Spinal cord (tissue), 9 donors: ENCODE measurements at regions not wholly inside any gene's neighbourhood (a gene's known extent, or its start where the extent isn't known, plus 50 kb on each side); places are given as distances from the start of the nearest gene placed in this dataset.
A peak's percentile ranks its signal among the peaks of the same experiment; 100 is the strongest.

Experiments
- DNase-seq, 6 donors: peaks; one replicate each; pipeline versions ENCODE4 v3.0.0 to v3.0.0-alpha.2; 2013 to 2015; ENCODE audit warnings: low spot score in 6 of 6, low read depth in 4 of 6
- H3K27ac ChIP-seq: one replicate; pipeline ENCODE4 v1.5.1; 2013; ENCODE audit warnings: low read depth, low read length, control low read depth
- H3K27me3 ChIP-seq: one replicate; pipeline ENCODE4 v1.6.1; 2013; ENCODE audit warnings: low read length; ENCODE audit not compliant: control insufficient read depth, insufficient read depth
- H3K36me3 ChIP-seq: one replicate; pipeline ENCODE4 v1.6.1; 2013; ENCODE audit warnings: low read length; ENCODE audit not compliant: control insufficient read depth, insufficient read depth
- H3K4me1 ChIP-seq: one replicate; pipeline ENCODE4 v1.6.1; 2013; ENCODE audit warnings: low read length; ENCODE audit not compliant: control insufficient read depth, insufficient read depth
- H3K4me3 ChIP-seq: one replicate; pipeline ENCODE4 v1.5.1; 2013; ENCODE audit warnings: low read depth, low read length, control low read depth
- H3K9me3 ChIP-seq: one replicate; pipeline ENCODE4 v1.6.1; 2013; ENCODE audit warnings: low read length; ENCODE audit not compliant: control insufficient read depth, insufficient read depth
- WGBS: methylation state at CpG from one replicate; pipeline ENCODE4 v1.1.5; 2013; ENCODE audit warnings: missing lambda C conversion rate; ENCODE audit not compliant: insufficient coverage; 5-methylcytosine and 5-hydroxymethylcytosine counted together
- donor health status: healthy.

- H3K36me3 ChIP-seq: no peaks in the 10 kb centered on the region
These were observed 315.7 kb upstream of the USP25 start for GRCh38 chr21:15414057-15414456.

GRCh38 chr21:15415541-15416261 lies 314.1 kb upstream of the USP25 start:
- WGBS: no CpG with 5 or more reads among the region's 2 CpGs
- no peak overlapping the region for H3K4me3 ChIP-seq

More at GRCh38 chr21:15414057-15414456, 315.7 kb upstream of the USP25 start:
- no peak for DNase-seq
- Histone ChIP-seq H3K27ac (no peak overlapping the region), H3K4me1 (no peaks in the 10 kb centered on the region), H3K4me3 (no peak overlapping the region), H3K27me3 (no peaks in the 10 kb centered on the region), H3K9me3 (no peaks in the 10 kb centered on the region)
- whole genome bisulfite sequencing: no CpG with 5 or more reads among the region's 1 CpG

DNA sequence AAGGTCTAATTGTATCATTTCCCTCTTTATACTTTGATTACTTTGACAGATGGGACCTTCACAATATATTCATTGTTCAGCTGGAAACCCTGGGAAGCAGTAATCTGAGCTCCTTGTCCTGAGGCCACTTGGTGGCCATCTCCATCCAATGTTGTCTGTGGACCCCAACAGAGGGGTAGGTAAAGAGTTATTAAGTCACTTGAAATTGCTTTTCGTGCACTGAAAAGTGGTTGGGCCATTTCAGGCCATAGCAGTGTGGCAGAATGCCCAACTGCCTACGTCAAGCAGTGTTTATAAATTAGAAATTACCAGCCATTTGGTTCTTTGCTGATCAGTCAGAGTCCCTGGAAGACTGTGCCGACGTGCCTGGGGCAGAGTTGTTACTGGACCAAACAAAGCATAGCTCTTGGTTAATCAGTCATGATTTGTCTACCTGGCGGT lies 308.3 kb upstream of the USP25 start:
- Histone ChIP-seq H3K27ac (no peak overlapping the region), H3K36me3 (no peaks in the 10 kb centered on the region), H3K4me1 (no peaks in the 10 kb centered on the region), H3K27me3 (no peaks in the 10 kb centered on the region), H3K4me3 (no peak overlapping the region), H3K9me3 (no peaks in the 10 kb centered on the region)
- WGBS: 32% methylated on average over 3 of the region's 5 CpGs
- peak in 1 of 6 donors; percentile 60 for DNase-seq

More at GRCh38 chr21:15415541-15416261, 314.1 kb upstream of the USP25 start:
- Histone ChIP-seq H3K4me1 (no peaks in the 10 kb centered on the region), H3K27me3 (no peaks in the 10 kb centered on the region), H3K36me3 (no peaks in the 10 kb centered on the region), H3K9me3 (no peaks in the 10 kb centered on the region), H3K27ac (no peak overlapping the region)
- DNase-seq: peak in 2 of 6 donors; percentile 10 to 15

- no peaks in the 10 kb centered on the region for H3K4me1 ChIP-seq
- H3K27ac ChIP-seq: no peak overlapping the region
- no peaks in the 10 kb centered on the region for H3K27me3 ChIP-seq
- no CpG with 5 or more reads among the region's 2 CpGs for WGBS
- H3K4me3 ChIP-seq: no peak overlapping the region
- no peaks in the 10 kb centered on the region for H3K9me3 ChIP-seq
- no peak for DNase-seq
- H3K36me3 ChIP-seq: no peaks in the 10 kb centered on the region
These were observed 307.8 kb upstream of the USP25 start for GRCh38 chr21:15421947-15422346.

GRCh38 chr21:15422783-15423182 lies 307.0 kb upstream of the USP25 start:
- no peaks in the 10 kb centered on the region for H3K9me3 ChIP-seq
- H3K4me3 ChIP-seq: no peak overlapping the region
- H3K27ac ChIP-seq: no peak overlapping the region
- no peaks in the 10 kb centered on the region for H3K36me3 ChIP-seq
- H3K27me3 ChIP-seq: no peaks in the 10 kb centered on the region
- 100% methylated on average over 1 of the region's 3 CpGs for WGBS
- no peaks in the 10 kb centered on the region for H3K4me1 ChIP-seq
- DNase-seq: no peak

GRCh38 chr21:15423676-15424445 lies 305.9 kb upstream of the USP25 start:
- DNase-seq: peak in 1 of 6 donors; percentile 37
- Histone ChIP-seq H3K36me3 (no peaks in the 10 kb centered on the region), H3K27ac (no peak overlapping the region), H3K27me3 (no peaks in the 10 kb centered on the region), H3K4me1 (no peaks in the 10 kb centered on the region), H3K4me3 (no peak overlapping the region), H3K9me3 (no peaks in the 10 kb centered on the region)
- no CpG with 5 or more reads among the region's 4 CpGs for WGBS

GRCh38 chr21:15425049-15425448 lies 304.7 kb upstream of the USP25 start:
- Histone ChIP-seq H3K27ac (no peak overlapping the region), H3K4me1 (no peaks in the 10 kb centered on the region), H3K4me3 (no peak overlapping the region), H3K36me3 (no peaks in the 10 kb centered on the region), H3K27me3 (no peaks in the 10 kb centered on the region), H3K9me3 (no peaks in the 10 kb centered on the region)
- DNase-seq: no peak
- 96% methylated on average over 2 of the region's 3 CpGs for WGBS

DNA sequence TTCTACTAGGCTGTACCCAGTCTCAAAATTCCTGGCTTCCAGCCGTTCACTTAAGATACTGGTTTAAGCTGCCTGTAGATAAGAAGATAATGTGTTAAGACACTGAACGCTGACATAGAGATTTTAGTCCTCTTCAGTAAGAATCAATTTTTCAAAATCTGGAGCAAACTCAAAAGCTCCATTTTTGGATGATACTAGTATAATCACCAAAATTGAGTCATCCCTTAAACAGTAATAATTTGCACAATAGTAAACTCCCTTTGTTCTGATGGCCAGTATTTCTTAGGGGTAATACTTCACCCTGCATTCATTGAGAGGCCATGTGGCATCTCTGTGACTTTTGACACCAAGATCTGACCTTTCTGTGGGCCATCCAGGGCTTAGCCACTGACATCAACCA lies 299.8 kb upstream of the USP25 start:
- no peak for DNase-seq
- WGBS: no CpG with 5 or more reads among the region's 2 CpGs
- no peaks in the 10 kb centered on the region for H3K27me3 ChIP-seq
- H3K4me1 ChIP-seq: no peaks in the 10 kb centered on the region
- H3K27ac ChIP-seq: no peak overlapping the region
- no peak overlapping the region for H3K4me3 ChIP-seq
- no peaks in the 10 kb centered on the region for H3K36me3 ChIP-seq
- no peaks in the 10 kb centered on the region for H3K9me3 ChIP-seq

DNA sequence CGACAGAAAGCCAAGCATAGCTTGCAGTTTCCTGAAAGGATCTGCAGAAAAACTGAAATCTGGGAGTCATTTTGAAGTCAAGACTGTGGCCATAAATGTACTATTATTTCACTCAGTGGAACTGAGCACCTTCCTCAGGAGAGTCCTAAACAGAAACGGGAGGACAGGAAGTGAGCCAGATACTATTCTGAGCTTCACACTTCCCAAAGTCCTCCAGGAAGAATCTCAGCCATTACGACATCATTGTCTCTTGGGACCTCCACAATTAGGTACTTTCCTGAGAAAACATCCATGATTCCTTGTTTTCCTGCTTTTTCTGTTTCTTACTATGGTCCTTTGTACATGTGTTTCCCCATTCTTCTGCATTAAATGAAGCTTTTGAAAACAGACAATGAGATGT lies 299.2 kb upstream of the USP25 start:
- WGBS: 72% methylated on average over 3 of the region's 3 CpGs
- Histone ChIP-seq H3K36me3 (no peaks in the 10 kb centered on the region), H3K27ac (no peak overlapping the region), H3K9me3 (no peaks in the 10 kb centered on the region), H3K4me1 (no peaks in the 10 kb centered on the region), H3K4me3 (no peak overlapping the region), H3K27me3 (no peaks in the 10 kb centered on the region)
- no peak for DNase-seq

GRCh38 chr21:15431053-15431452 lies 298.7 kb upstream of the USP25 start:
- Histone ChIP-seq H3K27ac (no peak overlapping the region), H3K36me3 (no peaks in the 10 kb centered on the region), H3K27me3 (no peaks in the 10 kb centered on the region), H3K4me3 (no peak overlapping the region), H3K4me1 (no peaks in the 10 kb centered on the region), H3K9me3 (no peaks in the 10 kb centered on the region)
- no peak for DNase-seq
- no CpG with 5 or more reads among the region's 1 CpG for WGBS
